Body of pancreas (tissue), 4 donors: ENCODE measurements at regions not wholly inside any gene's neighbourhood (a gene's known extent, or its start where the extent isn't known, plus 50 kb on each side); places are given as distances from the start of the nearest gene placed in this dataset.

Experiments
- POLR2A ChIP-seq, 3 donors: fragments of 450-650 bp; IDR thresholded peaks; one replicate each; pipeline ENCODE4 v1.6.1; 2016; ENCODE audit warnings: antibody characterized with exemption in 3 of 3, mild to moderate bottlenecking in 2 of 3
- TF ChIP-seq, protein P1 (sequence below), 7 experiments: fragments of 450-650 bp in 4 of 7; fragments of 200-600 bp in 3 of 7; sonication (generic) in 3 of 7; IDR thresholded peaks; one replicate each; pipeline ENCODE4 v1.5.1; 2016 to 2019; ENCODE audit warnings: antibody characterized with exemption in 7 of 7

DNA sequence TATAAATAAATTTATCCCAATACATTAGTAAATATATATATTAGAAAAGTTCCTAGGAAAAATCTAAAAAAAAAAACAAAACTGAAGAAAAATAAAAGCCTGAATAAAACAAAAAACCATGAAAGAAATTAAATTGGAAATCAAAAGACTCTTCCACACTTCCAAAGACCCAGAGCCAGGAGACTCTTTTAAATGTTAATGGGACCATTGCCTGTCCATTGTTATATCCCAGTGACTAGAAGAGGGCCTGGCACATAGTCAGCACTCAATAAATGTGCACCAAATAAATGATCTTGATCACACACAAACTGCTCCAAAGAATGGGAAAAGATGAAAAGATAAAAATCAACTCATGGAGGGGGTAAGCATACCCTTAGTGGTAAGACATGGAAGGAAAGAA is 51.3 kb upstream of the CLDN18 start:
- TF ChIP-seq, protein P1, sequence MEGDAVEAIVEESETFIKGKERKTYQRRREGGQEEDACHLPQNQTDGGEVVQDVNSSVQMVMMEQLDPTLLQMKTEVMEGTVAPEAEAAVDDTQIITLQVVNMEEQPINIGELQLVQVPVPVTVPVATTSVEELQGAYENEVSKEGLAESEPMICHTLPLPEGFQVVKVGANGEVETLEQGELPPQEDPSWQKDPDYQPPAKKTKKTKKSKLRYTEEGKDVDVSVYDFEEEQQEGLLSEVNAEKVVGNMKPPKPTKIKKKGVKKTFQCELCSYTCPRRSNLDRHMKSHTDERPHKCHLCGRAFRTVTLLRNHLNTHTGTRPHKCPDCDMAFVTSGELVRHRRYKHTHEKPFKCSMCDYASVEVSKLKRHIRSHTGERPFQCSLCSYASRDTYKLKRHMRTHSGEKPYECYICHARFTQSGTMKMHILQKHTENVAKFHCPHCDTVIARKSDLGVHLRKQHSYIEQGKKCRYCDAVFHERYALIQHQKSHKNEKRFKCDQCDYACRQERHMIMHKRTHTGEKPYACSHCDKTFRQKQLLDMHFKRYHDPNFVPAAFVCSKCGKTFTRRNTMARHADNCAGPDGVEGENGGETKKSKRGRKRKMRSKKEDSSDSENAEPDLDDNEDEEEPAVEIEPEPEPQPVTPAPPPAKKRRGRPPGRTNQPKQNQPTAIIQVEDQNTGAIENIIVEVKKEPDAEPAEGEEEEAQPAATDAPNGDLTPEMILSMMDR (IDR thresholded peaks at IDR 0.05) = no peak
- no peak for TF ChIP-seq POLR2A (IDR thresholded peaks at IDR 0.05)
